Liver (tissue), 8 donors: ENCODE measurements at regions not wholly inside any gene's neighbourhood (a gene's known extent, or its start where the extent isn't known, plus 50 kb on each side); places are given as distances from the start of the nearest gene placed in this dataset.

Experiments used
- DNase-seq: peaks from one replicate; pipeline ENCODE4 v3.0.0-alpha.2; 2017; ENCODE audit warnings: low spot score
- H3K27ac ChIP-seq, 2 donors: one replicate each; pipeline ENCODE4 v1.7.0; 2013; ENCODE audit warnings: inconsistent platforms in 2 of 2, low read length in 2 of 2, control low read depth in 1 of 2, low read depth in 1 of 2, mild to moderate bottlenecking in 1 of 2
- H3K27me3 ChIP-seq, 4 donors: one replicate each; pipeline versions ENCODE4 v1.6.1 to v1.7.0; 2013; ENCODE audit warnings: low read length in 3 of 4, inconsistent platforms in 1 of 4, mild to moderate bottlenecking in 1 of 4, moderate library complexity in 1 of 4; ENCODE audit not compliant: control insufficient read depth in 4 of 4, insufficient read depth in 4 of 4
- H3K36me3 ChIP-seq, 4 donors: one replicate each; pipeline versions ENCODE4 v1.6.1 to v1.7.0; 2013; ENCODE audit warnings: low read length in 3 of 4, mild to moderate bottlenecking in 3 of 4, low read depth in 1 of 4, moderate library complexity in 1 of 4; ENCODE audit not compliant: control insufficient read depth in 4 of 4, insufficient read depth in 3 of 4
- H3K4me1 ChIP-seq, 4 donors: one replicate each; pipeline versions ENCODE4 v1.6.1 to v1.7.0; 2013; ENCODE audit warnings: low read length in 3 of 4, mild to moderate bottlenecking in 3 of 4, moderate library complexity in 1 of 4; ENCODE audit not compliant: control insufficient read depth in 4 of 4, insufficient read depth in 4 of 4
- H3K4me3 ChIP-seq, 3 donors: one replicate each; pipeline versions ENCODE4 v1.6.1 to v1.7.0; 2013; ENCODE audit warnings: low read length in 3 of 3, control low read depth in 1 of 3, low read depth in 1 of 3, mild to moderate bottlenecking in 1 of 3
- H3K9ac ChIP-seq, 2 donors: one replicate each; pipeline ENCODE4 v1.7.0; 2013; ENCODE audit warnings: low read length in 2 of 2, mild to moderate bottlenecking in 2 of 2, moderate library complexity in 2 of 2, control low read depth in 1 of 2, low read depth in 1 of 2
- H3K9me3 ChIP-seq, 4 donors: one replicate each; pipeline versions ENCODE4 v1.6.1 to v1.7.0; 2013; ENCODE audit warnings: low read length in 3 of 4; ENCODE audit not compliant: control insufficient read depth in 4 of 4
- EGR1 ChIP-seq, 2 donors: IDR thresholded peaks; 2 replicates each; pipeline ENCODE4 v1.6.1; 2016 to 2018; ENCODE audit warnings: antibody characterized with exemption in 2 of 2, low read depth in 2 of 2
- FOXA1 ChIP-seq: IDR thresholded peaks from 2 replicates; pipeline ENCODE4 v1.6.1; 2016; ENCODE audit warnings: antibody characterized with exemption
- FOXA2 ChIP-seq: IDR thresholded peaks from 2 replicates; pipeline ENCODE4 v1.6.1; 2016; ENCODE audit warnings: antibody characterized with exemption
- GABPA ChIP-seq, 2 donors: IDR thresholded peaks in 1 of 2; conservative IDR thresholded peaks in 1 of 2; 2 replicates each; pipeline ENCODE4 v1.6.1; 2016; ENCODE audit warnings: antibody characterized with exemption in 2 of 2, mild to moderate bottlenecking in 1 of 2, moderate library complexity in 1 of 2
- HNF4A ChIP-seq, 2 donors: conservative IDR thresholded peaks; 2 replicates each; pipeline ENCODE4 v1.6.1; 2016; ENCODE audit warnings: antibody characterized with exemption in 2 of 2, mild to moderate bottlenecking in 2 of 2
- HNF4G ChIP-seq: IDR thresholded peaks from 2 replicates; pipeline ENCODE4 v1.6.1; 2016; ENCODE audit warnings: antibody characterized with exemption
- JUND ChIP-seq, 2 donors: IDR thresholded peaks; 2 replicates each; pipeline ENCODE4 v1.6.1; 2016; ENCODE audit warnings: antibody characterized with exemption in 2 of 2
- NR2F2 ChIP-seq: IDR thresholded peaks from 2 replicates; pipeline ENCODE4 v1.6.1; 2016; ENCODE audit warnings: antibody characterized with exemption
- RAD21 ChIP-seq, 2 donors: IDR thresholded peaks; 2 replicates each; pipeline ENCODE4 v1.6.1; 2016; ENCODE audit warnings: antibody characterized with exemption in 2 of 2, mild to moderate bottlenecking in 2 of 2
- REST ChIP-seq: IDR thresholded peaks from 2 replicates; pipeline ENCODE4 v1.6.1; 2016; ENCODE audit warnings: antibody characterized with exemption, mild to moderate bottlenecking
- RXRA ChIP-seq, 2 donors: IDR thresholded peaks; 2 replicates each; pipeline ENCODE4 v1.6.1; 2017 to 2018; ENCODE audit warnings: antibody characterized with exemption in 2 of 2, mild to moderate bottlenecking in 1 of 2
- SP1 ChIP-seq: IDR thresholded peaks from 2 replicates; pipeline ENCODE4 v1.6.1; 2018; ENCODE audit warnings: antibody characterized with exemption, mild to moderate bottlenecking
- TAF1 ChIP-seq: conservative IDR thresholded peaks from 2 replicates; pipeline ENCODE4 v1.6.1; 2016; ENCODE audit warnings: antibody characterized with exemption, mild to moderate bottlenecking
- YY1 ChIP-seq: IDR thresholded peaks from 2 replicates; pipeline ENCODE4 v1.6.1; 2016; ENCODE audit warnings: antibody characterized with exemption, mild to moderate bottlenecking
- WGBS: extraction: QIAGEN DNeasy Blood & Tissue Kit; methylation state at CpG from one replicate; pipeline ENCODE4 v1.1.7; 2013; 5-methylcytosine and 5-hydroxymethylcytosine counted together
- TF ChIP-seq, protein P1 (sequence below): IDR thresholded peaks from 2 replicates; pipeline ENCODE4 v1.6.1; 2016; ENCODE audit warnings: antibody characterized with exemption
- TF ChIP-seq, protein P2 (sequence below): IDR thresholded peaks from 2 replicates; pipeline ENCODE4 v1.6.1; 2016; ENCODE audit warnings: antibody characterized with exemption
- TF ChIP-seq, protein P3 (sequence below): fragments of 150-350 bp; IDR thresholded peaks from 2 replicates; pipeline ENCODE4 v1.5.1; 2017; ENCODE audit warnings: improper control_type of control experiment, low read depth, low read length; ENCODE audit not compliant: missing input control
- donor health status: healthy.
- donor health status: healthy.
- donor health status: healthy.
- donor health status: healthy.
- donor health status: healthy.

GRCh38 chr15:70530017-70530499, 233.3 kb downstream of the UACA start:
- Histone ChIP-seq H3K9ac (no peak overlapping the region), H3K4me1 (peaks cover 0 to 12% (median 8%) of the 10 kb centered on the region in 4 donors), H3K36me3 (no peaks in the 10 kb centered on the region), H3K27ac (no peak overlapping the region), H3K4me3 (no peak overlapping the region), H3K27me3 (no peaks in the 10 kb centered on the region), H3K9me3 (no peaks in the 10 kb centered on the region)
- 94% methylated on average over 5 of the region's 5 CpGs for WGBS
- DNase-seq: no peak
- TF ChIP-seq YY1 (no peak), NR2F2 (no peak), SP1 (no peak), HNF4G (no peak), FOXA1 (no peak), FOXA2 (no peak), GABPA (IDR thresholded peaks at IDR 0.05 in 1 of 2, conservative IDR thresholded peaks at IDR 0.05 in 1 of 2) (no peak), TAF1 (no peak), RAD21 (IDR thresholded peaks at IDR 0.05) (no peak), EGR1 (IDR thresholded peaks at IDR 0.05; ENCODE audit: low read depth in 2 of 2) (no peak), RXRA (IDR thresholded peaks at IDR 0.05) (no peak), HNF4A (conservative IDR thresholded peaks at IDR 0.05) (no peak), REST (no peak)
- TF ChIP-seq, protein P1, sequence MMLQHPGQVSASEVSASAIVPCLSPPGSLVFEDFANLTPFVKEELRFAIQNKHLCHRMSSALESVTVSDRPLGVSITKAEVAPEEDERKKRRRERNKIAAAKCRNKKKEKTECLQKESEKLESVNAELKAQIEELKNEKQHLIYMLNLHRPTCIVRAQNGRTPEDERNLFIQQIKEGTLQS: no peak
- TF ChIP-seq, protein P2, sequence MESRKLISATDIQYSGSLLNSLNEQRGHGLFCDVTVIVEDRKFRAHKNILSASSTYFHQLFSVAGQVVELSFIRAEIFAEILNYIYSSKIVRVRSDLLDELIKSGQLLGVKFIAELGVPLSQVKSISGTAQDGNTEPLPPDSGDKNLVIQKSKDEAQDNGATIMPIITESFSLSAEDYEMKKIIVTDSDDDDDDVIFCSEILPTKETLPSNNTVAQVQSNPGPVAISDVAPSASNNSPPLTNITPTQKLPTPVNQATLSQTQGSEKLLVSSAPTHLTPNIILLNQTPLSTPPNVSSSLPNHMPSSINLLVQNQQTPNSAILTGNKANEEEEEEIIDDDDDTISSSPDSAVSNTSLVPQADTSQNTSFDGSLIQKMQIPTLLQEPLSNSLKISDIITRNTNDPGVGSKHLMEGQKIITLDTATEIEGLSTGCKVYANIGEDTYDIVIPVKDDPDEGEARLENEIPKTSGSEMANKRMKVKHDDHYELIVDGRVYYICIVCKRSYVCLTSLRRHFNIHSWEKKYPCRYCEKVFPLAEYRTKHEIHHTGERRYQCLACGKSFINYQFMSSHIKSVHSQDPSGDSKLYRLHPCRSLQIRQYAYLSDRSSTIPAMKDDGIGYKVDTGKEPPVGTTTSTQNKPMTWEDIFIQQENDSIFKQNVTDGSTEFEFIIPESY: no peak
- TF ChIP-seq, protein P3, sequence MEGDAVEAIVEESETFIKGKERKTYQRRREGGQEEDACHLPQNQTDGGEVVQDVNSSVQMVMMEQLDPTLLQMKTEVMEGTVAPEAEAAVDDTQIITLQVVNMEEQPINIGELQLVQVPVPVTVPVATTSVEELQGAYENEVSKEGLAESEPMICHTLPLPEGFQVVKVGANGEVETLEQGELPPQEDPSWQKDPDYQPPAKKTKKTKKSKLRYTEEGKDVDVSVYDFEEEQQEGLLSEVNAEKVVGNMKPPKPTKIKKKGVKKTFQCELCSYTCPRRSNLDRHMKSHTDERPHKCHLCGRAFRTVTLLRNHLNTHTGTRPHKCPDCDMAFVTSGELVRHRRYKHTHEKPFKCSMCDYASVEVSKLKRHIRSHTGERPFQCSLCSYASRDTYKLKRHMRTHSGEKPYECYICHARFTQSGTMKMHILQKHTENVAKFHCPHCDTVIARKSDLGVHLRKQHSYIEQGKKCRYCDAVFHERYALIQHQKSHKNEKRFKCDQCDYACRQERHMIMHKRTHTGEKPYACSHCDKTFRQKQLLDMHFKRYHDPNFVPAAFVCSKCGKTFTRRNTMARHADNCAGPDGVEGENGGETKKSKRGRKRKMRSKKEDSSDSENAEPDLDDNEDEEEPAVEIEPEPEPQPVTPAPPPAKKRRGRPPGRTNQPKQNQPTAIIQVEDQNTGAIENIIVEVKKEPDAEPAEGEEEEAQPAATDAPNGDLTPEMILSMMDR: no peak

- Histone ChIP-seq H3K4me3 (no peak overlapping the region), H3K36me3 (no peaks in the 10 kb centered on the region), H3K9me3 (no peaks in the 10 kb centered on the region), H3K27me3 (no peaks in the 10 kb centered on the region), H3K9ac (no peak overlapping the region), H3K4me1 (peaks cover 0 to 12% (median 8%) of the 10 kb centered on the region in 4 donors), H3K27ac (no peak overlapping the region)
- 76% methylated on average over 4 of the region's 4 CpGs for WGBS
- no peak for DNase-seq
- TF ChIP-seq, protein P3: no peak
- no peak for TF ChIP-seq JUND (IDR thresholded peaks at IDR 0.05)
- no peak for TF ChIP-seq NR2F2
- no peak for TF ChIP-seq TAF1
- TF ChIP-seq, protein P1: no peak
- no peak for TF ChIP-seq EGR1 (IDR thresholded peaks at IDR 0.05; ENCODE audit: low read depth in 2 of 2)
- no peak for TF ChIP-seq HNF4G
- no peak for TF ChIP-seq YY1
- no peak for TF ChIP-seq FOXA1
- TF ChIP-seq REST: no peak
- TF ChIP-seq RAD21 (IDR thresholded peaks at IDR 0.05): no peak
- no peak for TF ChIP-seq SP1
- no peak for TF ChIP-seq GABPA (IDR thresholded peaks at IDR 0.05 in 1 of 2, conservative IDR thresholded peaks at IDR 0.05 in 1 of 2)
- TF ChIP-seq FOXA2: no peak
Measured at GRCh38 chr15:70528816-70529215, 234.5 kb downstream of the UACA start.
